ENCODE measurements at regions not wholly inside any gene's neighbourhood (a gene's known extent, or its start where the extent isn't known, plus 50 kb on each side); places are given as distances from the start of the nearest gene placed in this dataset.

DNA sequence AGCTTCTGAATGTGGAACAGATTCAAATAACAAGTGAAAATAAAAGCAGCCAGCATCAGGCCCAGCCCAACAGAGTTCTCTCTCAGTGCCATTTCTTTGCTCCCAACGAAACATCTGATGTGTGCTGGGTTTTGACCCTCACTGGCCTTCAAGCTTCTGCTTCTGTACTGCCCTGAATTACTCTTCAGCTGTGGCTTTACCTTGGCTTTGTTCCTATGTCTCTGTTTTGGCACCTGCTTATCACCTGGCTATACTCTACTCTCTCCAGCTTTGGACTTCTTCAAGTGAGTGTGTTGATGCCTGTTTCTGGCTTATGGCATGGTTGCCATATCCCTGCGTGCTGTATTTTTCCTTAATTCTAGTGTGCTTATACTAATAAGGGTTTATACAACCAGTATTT, 768.3 kb downstream of the SORCS1 start:
- TF ChIP-seq, protein P1, sequence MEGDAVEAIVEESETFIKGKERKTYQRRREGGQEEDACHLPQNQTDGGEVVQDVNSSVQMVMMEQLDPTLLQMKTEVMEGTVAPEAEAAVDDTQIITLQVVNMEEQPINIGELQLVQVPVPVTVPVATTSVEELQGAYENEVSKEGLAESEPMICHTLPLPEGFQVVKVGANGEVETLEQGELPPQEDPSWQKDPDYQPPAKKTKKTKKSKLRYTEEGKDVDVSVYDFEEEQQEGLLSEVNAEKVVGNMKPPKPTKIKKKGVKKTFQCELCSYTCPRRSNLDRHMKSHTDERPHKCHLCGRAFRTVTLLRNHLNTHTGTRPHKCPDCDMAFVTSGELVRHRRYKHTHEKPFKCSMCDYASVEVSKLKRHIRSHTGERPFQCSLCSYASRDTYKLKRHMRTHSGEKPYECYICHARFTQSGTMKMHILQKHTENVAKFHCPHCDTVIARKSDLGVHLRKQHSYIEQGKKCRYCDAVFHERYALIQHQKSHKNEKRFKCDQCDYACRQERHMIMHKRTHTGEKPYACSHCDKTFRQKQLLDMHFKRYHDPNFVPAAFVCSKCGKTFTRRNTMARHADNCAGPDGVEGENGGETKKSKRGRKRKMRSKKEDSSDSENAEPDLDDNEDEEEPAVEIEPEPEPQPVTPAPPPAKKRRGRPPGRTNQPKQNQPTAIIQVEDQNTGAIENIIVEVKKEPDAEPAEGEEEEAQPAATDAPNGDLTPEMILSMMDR (IDR thresholded peaks at IDR 0.05): no peak
- TF ChIP-seq POLR2AphosphoS5 (IDR thresholded peaks at IDR 0.05) (no peak), POLR2A (IDR thresholded peaks at IDR 0.05) (no peak)
